Esophagus (tissue), 2 donors: ENCODE measurements at regions not wholly inside any gene's neighbourhood (a gene's known extent, or its start where the extent isn't known, plus 50 kb on each side); places are given as distances from the start of the nearest gene placed in this dataset.
"Not testable (repeated sequence)": the region's sequence is repeated elsewhere in the genome, so short reads cannot be mapped to it uniquely, and the experiment has no call there.

Experiments used
- H3K27ac ChIP-seq, 2 donors: one replicate each; pipeline ENCODE4 v1.5.1; 2013; ENCODE audit warnings: low read depth in 2 of 2, mild to moderate bottlenecking in 2 of 2, inconsistent platforms in 1 of 2, low read length in 1 of 2, moderate library complexity in 1 of 2
- H3K27me3 ChIP-seq, 2 donors: one replicate each; pipeline ENCODE4 v1.6.1; 2013; ENCODE audit warnings: low read length in 2 of 2, control low read depth in 1 of 2, mild to moderate bottlenecking in 1 of 2; ENCODE audit not compliant: insufficient read depth in 2 of 2, control insufficient read depth in 1 of 2
- H3K36me3 ChIP-seq, 2 donors: one replicate each; pipeline ENCODE4 v1.6.1; 2013; ENCODE audit warnings: low read length in 1 of 2; ENCODE audit not compliant: control insufficient read depth in 2 of 2, insufficient read depth in 2 of 2
- H3K4me1 ChIP-seq, 2 donors: one replicate each; pipeline ENCODE4 v1.6.1; 2013; ENCODE audit warnings: low read length in 1 of 2; ENCODE audit not compliant: control insufficient read depth in 2 of 2, insufficient read depth in 2 of 2
- H3K4me3 ChIP-seq, 2 donors: one replicate each; pipeline ENCODE4 v1.5.1; 2013; ENCODE audit warnings: low read length in 2 of 2, mild to moderate bottlenecking in 2 of 2, low read depth in 1 of 2, moderate library complexity in 1 of 2
- H3K9me3 ChIP-seq, 2 donors: one replicate each; pipeline ENCODE4 v1.6.1; 2013; ENCODE audit warnings: mild to moderate bottlenecking in 2 of 2, low read depth in 1 of 2, low read length in 1 of 2, moderate library complexity in 1 of 2; ENCODE audit not compliant: control insufficient read depth in 2 of 2, insufficient read depth in 1 of 2
- WGBS, 2 donors: extraction: QIAGEN DNeasy Blood & Tissue Kit; methylation state at CpG; one replicate each; pipeline ENCODE4 v1.1.7; 2013; 5-methylcytosine and 5-hydroxymethylcytosine counted together
- donor health status: healthy with polysubstance abuse.
- donor health status: Bipolar disorder and iron deficiency.

GRCh38 chr2:53212576-53212975 lies 555.0 kb upstream of the CHAC2 start:
- peaks cover 0 to 3% of the 10 kb centered on the region in 2 donors for H3K9me3 ChIP-seq
- WGBS, 2 donors = 40 to 78% methylated on average over 1 of the region's 1 CpG
- no peaks in the 10 kb centered on the region for H3K4me1 ChIP-seq
- H3K4me3 ChIP-seq = no peak overlapping the region
- peaks cover 0 to 2% of the 10 kb centered on the region in 2 donors for H3K27me3 ChIP-seq
- no peaks in the 10 kb centered on the region for H3K36me3 ChIP-seq
- H3K27ac ChIP-seq = no peak overlapping the region

- no peaks in the 10 kb centered on the region for H3K4me1 ChIP-seq
- 61 to 79% methylated on average over 2 of the region's 2 CpGs for WGBS, 2 donors
- no peak overlapping the region for H3K4me3 ChIP-seq
- H3K36me3 ChIP-seq = no peaks in the 10 kb centered on the region
- no peaks in the 10 kb centered on the region for H3K27me3 ChIP-seq
- H3K9me3 ChIP-seq = no peaks in the 10 kb centered on the region
- H3K27ac ChIP-seq = no peak overlapping the region
These were observed 556.3 kb upstream of the CHAC2 start for GRCh38 chr2:53211201-53211774.

- 48 to 56% methylated on average over 3 of the region's 3 CpGs for WGBS, 2 donors
- H3K27me3 ChIP-seq = no peaks in the 10 kb centered on the region
- no peaks in the 10 kb centered on the region for H3K9me3 ChIP-seq
- no peaks in the 10 kb centered on the region for H3K4me1 ChIP-seq
- H3K36me3 ChIP-seq = no peaks in the 10 kb centered on the region
- H3K27ac ChIP-seq = no peak overlapping the region
- no peak overlapping the region for H3K4me3 ChIP-seq
These were observed 557.1 kb upstream of the CHAC2 start for GRCh38 chr2:53210538-53210937.

- Histone ChIP-seq H3K4me1 (no peaks in the 10 kb centered on the region), H3K27me3 (no peaks in the 10 kb centered on the region), H3K9me3 (no peaks in the 10 kb centered on the region), H3K27ac (no peak overlapping the region), H3K36me3 (no peaks in the 10 kb centered on the region), H3K4me3 (no peak overlapping the region)
- 38 to 44% methylated on average over 5 of the region's 5 CpGs for WGBS, 2 donors
These were observed 557.7 kb upstream of the CHAC2 start for GRCh38 chr2:53209679-53210458.

- H3K4me1 ChIP-seq = no peaks in the 10 kb centered on the region
- no peak overlapping the region for H3K4me3 ChIP-seq
- no peaks in the 10 kb centered on the region for H3K36me3 ChIP-seq
- H3K27ac ChIP-seq = no peak overlapping the region
- H3K27me3 ChIP-seq = no peaks in the 10 kb centered on the region
- WGBS, 2 donors = 71 to 80% methylated on average over 4 of the region's 4 CpGs
- no peaks in the 10 kb centered on the region for H3K9me3 ChIP-seq
These were observed 558.8 kb upstream of the CHAC2 start for GRCh38 chr2:53208815-53209214.

- not testable (repeated sequence) for H3K4me1 ChIP-seq, H3K9me3 ChIP-seq, H3K27ac ChIP-seq, H3K27me3 ChIP-seq, H3K36me3 ChIP-seq, H3K4me3 ChIP-seq
- 34 to 51% methylated on average over 1 of the region's 1 CpG for WGBS, 2 donors
These were observed 561.4 kb upstream of the CHAC2 start for GRCh38 chr2:53206226-53206625.

- H3K36me3 ChIP-seq = no peaks in the 10 kb centered on the region
- H3K27ac ChIP-seq = no peak overlapping the region
- H3K27me3 ChIP-seq = no peaks in the 10 kb centered on the region
- 13 to 18% methylated on average over 3 of the region's 3 CpGs for WGBS, 2 donors
- H3K4me1 ChIP-seq = no peaks in the 10 kb centered on the region
- no peak overlapping the region for H3K4me3 ChIP-seq
- H3K9me3 ChIP-seq = no peaks in the 10 kb centered on the region
These were observed 565.5 kb upstream of the CHAC2 start for GRCh38 chr2:53202063-53202462.

GRCh38 chr2:53200072-53200471 lies 567.5 kb upstream of the CHAC2 start:
- H3K9me3 ChIP-seq = no peaks in the 10 kb centered on the region
- H3K27ac ChIP-seq = no peak overlapping the region
- H3K4me3 ChIP-seq = no peak overlapping the region
- WGBS, 2 donors = 67 to 68% methylated on average over 3 of the region's 3 CpGs
- no peaks in the 10 kb centered on the region for H3K27me3 ChIP-seq
- H3K4me1 ChIP-seq = no peaks in the 10 kb centered on the region
- H3K36me3 ChIP-seq = no peaks in the 10 kb centered on the region

- Histone ChIP-seq H3K4me1 (no peaks in the 10 kb centered on the region), H3K4me3 (no peak overlapping the region), H3K27me3 (no peaks in the 10 kb centered on the region), H3K9me3 (no peaks in the 10 kb centered on the region), H3K36me3 (no peaks in the 10 kb centered on the region), H3K27ac (no peak overlapping the region)
- 52 to 60% methylated on average over 7 of the region's 7 CpGs for WGBS, 2 donors
These were observed 578.6 kb upstream of the CHAC2 start for GRCh38 chr2:53188851-53189510.

- H3K4me3 ChIP-seq = no peak overlapping the region
- H3K4me1 ChIP-seq = no peaks in the 10 kb centered on the region
- H3K36me3 ChIP-seq = no peaks in the 10 kb centered on the region
- H3K9me3 ChIP-seq = no peaks in the 10 kb centered on the region
- H3K27ac ChIP-seq = no peak overlapping the region
- H3K27me3 ChIP-seq = no peaks in the 10 kb centered on the region
These were observed 584.0 kb upstream of the CHAC2 start for GRCh38 chr2:53183581-53183980.
